ENCODE measurements at regions not wholly inside any gene's neighbourhood (a gene's known extent, or its start where the extent isn't known, plus 50 kb on each side); places are given as distances from the start of the nearest gene placed in this dataset.

GRCh38 chr16:60902114-60902513 is 1134.1 kb downstream of the CDH8 start:
- H3K4me3 ChIP-seq (ENCODE audit: low read depth, poor library complexity, severe bottlenecking), result no peak overlapping the region
- intact Hi-C loops (cut with DNase I; ENCODE audit: low total_unique reads), result no loop called here
- TF ChIP-seq CTCF (IDR thresholded peaks at IDR 0.05) (no peak), POLR2A (IDR thresholded peaks at IDR 0.05) (no peak)
- 88 to 90% methylated on average over 4 of the region's 4 CpGs for WGBS, 2 donors
- DNase-seq (ENCODE audit: low spot score in 2 of 2), result no peak

GRCh38 chr16:60882816-60883215 is 1153.4 kb downstream of the CDH8 start:
- 37 to 47% methylated on average over 2 of the region's 2 CpGs for WGBS, 2 donors
- intact Hi-C loops (cut with DNase I; ENCODE audit: low total_unique reads), result no loop called here
- TF ChIP-seq CTCF (IDR thresholded peaks at IDR 0.05) (no peak), POLR2A (IDR thresholded peaks at IDR 0.05) (no peak)
- no peak overlapping the region for H3K4me3 ChIP-seq (ENCODE audit: low read depth, poor library complexity, severe bottlenecking)
- DNase-seq (ENCODE audit: low spot score in 2 of 2), result no peak

GRCh38 chr16:60852635-60853034 is 1183.6 kb downstream of the CDH8 start:
- intact Hi-C loops (cut with DNase I; ENCODE audit: low total_unique reads), result no loop called here
- no peak overlapping the region for H3K4me3 ChIP-seq (ENCODE audit: low read depth, poor library complexity, severe bottlenecking)
- 84% methylated on average over 3 of the region's 3 CpGs for whole genome bisulfite sequencing, 2 donors
- DNase-seq (ENCODE audit: low spot score in 2 of 2), result no peak
- no peak for TF ChIP-seq POLR2A (IDR thresholded peaks at IDR 0.05)
- no peak for TF ChIP-seq CTCF (IDR thresholded peaks at IDR 0.05)

GRCh38 chr16:60821661-60822060 is 1214.6 kb downstream of the CDH8 start:
- WGBS, 2 donors, result 73 to 81% methylated on average over 2 of the region's 2 CpGs
- H3K4me3 ChIP-seq (ENCODE audit: low read depth, poor library complexity, severe bottlenecking), result no peak overlapping the region
- intact Hi-C loops (cut with DNase I; ENCODE audit: low total_unique reads), result no loop called here
- no peak for DNase-seq (ENCODE audit: low spot score in 2 of 2)
- no peak for TF ChIP-seq POLR2A (IDR thresholded peaks at IDR 0.05)
- TF ChIP-seq CTCF (IDR thresholded peaks at IDR 0.05), result no peak

- H3K4me3 ChIP-seq (ENCODE audit: low read depth, poor library complexity, severe bottlenecking), result no peak overlapping the region
- no peak for DNase-seq (ENCODE audit: low spot score in 2 of 2)
- TF ChIP-seq CTCF (IDR thresholded peaks at IDR 0.05) (no peak), POLR2A (IDR thresholded peaks at IDR 0.05) (no peak)
- intact Hi-C loops (cut with DNase I; ENCODE audit: low total_unique reads), result no loop called here
- 81 to 86% methylated on average over 2 of the region's 2 CpGs for WGBS, 2 donors
Measured at GRCh38 chr16:60820361-60820760, 1215.9 kb downstream of the CDH8 start.

- no peak for DNase-seq (ENCODE audit: low spot score in 2 of 2)
- no peak overlapping the region for H3K4me3 ChIP-seq (ENCODE audit: low read depth, poor library complexity, severe bottlenecking)
- TF ChIP-seq POLR2A (IDR thresholded peaks at IDR 0.05) (no peak), CTCF (IDR thresholded peaks at IDR 0.05) (no peak)
- 55 to 57% methylated on average over 1 of the region's 1 CpG for WGBS, 2 donors
- intact Hi-C loops (cut with DNase I; ENCODE audit: low total_unique reads), result no loop called here
Measured at GRCh38 chr16:60818465-60818864, 1217.8 kb downstream of the CDH8 start.

Measured in lower leg skin (tissue), 4 donors.